Endothelial cell of umbilical vein (primary cell): ENCODE measurements at regions not wholly inside any gene's neighbourhood (a gene's known extent, or its start where the extent isn't known, plus 50 kb on each side); places are given as distances from the start of the nearest gene placed in this dataset.
"Not testable (repeated sequence)": the region's sequence is repeated elsewhere in the genome, so short reads cannot be mapped to it uniquely, and the experiment has no call there.

Experiments
- BruUV-seq: library from RNA; stranded (reverse); fragments of 400-500 nt; replicated peaks from 2 replicates; lab custom pipeline; 2021; lab: Mats Ljungman, UMichigan
- CTCF ChIA-PET: fragments of 300-600, 350-600 bp; sonication (Branson Sonifier 250); formaldehyde crosslinking; loops from one replicate; lab custom pipeline; 2021; ENCODE audit warnings: antibody characterized with exemption, inconsistent platforms; lab: Charles Lee
- POLR2A ChIA-PET: fragments of 300-600, 350-600 bp; sonication (Branson Sonifier 250); formaldehyde crosslinking; loops from one replicate; lab custom pipeline; 2021; ENCODE audit warnings: antibody characterized with exemption, inconsistent platforms; lab: Charles Lee
- DNase-seq: peaks from one replicate; pipeline ENCODE4 v3.0.0-alpha.2; 2011; ENCODE audit warnings: low read depth, low spot score
- FAIRE-seq: peaks from 2 replicates; lab custom pipeline; 2011; peaks lifted over from hg19 to GRCh38; lab: Jason Lieb, UNC
- H2AFZ ChIP-seq: 2 replicates; pipeline ENCODE4 v1.6.0; 2012; ENCODE audit warnings: low read depth, low read length, control low read depth, inconsistent platforms
- H3K27ac ChIP-seq: 2 replicates; pipeline ENCODE4 v1.5.1; 2011; ENCODE audit warnings: low read depth, mild to moderate bottlenecking, control low read depth, low read length, moderate library complexity; ENCODE audit not compliant: insufficient read depth
- H3K27me3 ChIP-seq, 2 experiments: 2 replicates each; pipeline versions ENCODE4 v1.6.0 to v1.6.1; 2011; ENCODE audit warnings: low read length in 2 of 2, mixed read lengths in 1 of 2; ENCODE audit not compliant: control insufficient read depth in 2 of 2, insufficient read depth in 2 of 2
- H3K36me3 ChIP-seq, 2 experiments: 2 replicates in 1 of 2; 3 replicates in 1 of 2; pipeline ENCODE4 v1.5.1; 2011; ENCODE audit warnings: low read length in 2 of 2, mild to moderate bottlenecking in 1 of 2, moderate library complexity in 1 of 2; ENCODE audit not compliant: control insufficient read depth in 2 of 2, insufficient read depth in 2 of 2; ENCODE audit errors: extremely low read depth in 1 of 2
- H3K4me1 ChIP-seq: 3 replicates; pipeline ENCODE4 v1.5.1; 2011; ENCODE audit warnings: mild to moderate bottlenecking, low read length; ENCODE audit not compliant: control insufficient read depth, insufficient read depth; ENCODE audit errors: extremely low read depth
- H3K4me2 ChIP-seq: 2 replicates; pipeline ENCODE4 v1.6.1; 2011; ENCODE audit warnings: low read length, control low read depth, mixed read lengths; ENCODE audit not compliant: insufficient read depth
- H3K4me3 ChIP-seq, 3 experiments: fragments of 200-600 bp in 1 of 3; sonication (generic), shearing (Covaris generic) in 1 of 3; replicated peaks in 1 of 3; 2 replicates each; pipeline ENCODE4 v1.5.1; 2011 to 2016; ENCODE audit warnings: control low read depth in 3 of 3, low read length in 3 of 3, mild to moderate bottlenecking in 2 of 3, inconsistent platforms in 1 of 3, low read depth in 1 of 3, moderate library complexity in 1 of 3; ENCODE audit not compliant: insufficient read depth in 1 of 3
- H3K79me2 ChIP-seq: 2 replicates; pipeline ENCODE4 v1.6.0; 2012; ENCODE audit warnings: low read length, inconsistent platforms; ENCODE audit not compliant: control insufficient read depth, insufficient read depth
- H3K9ac ChIP-seq: replicated peaks from 2 replicates; pipeline ENCODE3; 2011; ENCODE audit warnings: low read length, control low read depth; ENCODE audit not compliant: insufficient read depth; ENCODE audit errors: extremely low read depth
- H3K9me1 ChIP-seq: replicated peaks from 3 replicates; pipeline ENCODE4 v1.6.0; 2011; ENCODE audit warnings: mild to moderate bottlenecking, low read length; ENCODE audit not compliant: control insufficient read depth, insufficient read depth; ENCODE audit errors: extremely low read depth
- H3K9me3 ChIP-seq: replicated peaks from 2 replicates; pipeline ENCODE4 v1.5.1; 2012; ENCODE audit warnings: low read length, inconsistent platforms; ENCODE audit not compliant: control insufficient read depth, insufficient read depth
- H4K20me1 ChIP-seq: replicated peaks from 2 replicates; pipeline ENCODE3; 2011; ENCODE audit warnings: mild to moderate bottlenecking, low read length; ENCODE audit not compliant: control insufficient read depth, insufficient read depth; ENCODE audit errors: extremely low read depth
- EZH2 ChIP-seq: IDR thresholded peaks from 2 replicates; pipeline ENCODE4 v1.6.1; 2012; ENCODE audit warnings: borderline replicate concordance, low read depth, mild to moderate bottlenecking, moderate library complexity, low read length, inconsistent platforms; ENCODE audit not compliant: severe bottlenecking
- FOS ChIP-seq: IDR thresholded peaks from 2 replicates; pipeline ENCODE4 v1.6.1; 2011; ENCODE audit warnings: mild to moderate bottlenecking, low read length, moderate library complexity, borderline replicate concordance; ENCODE audit not compliant: insufficient read depth
- GATA2 ChIP-seq: IDR thresholded peaks from 2 replicates; pipeline ENCODE4 v1.7.0; 2011; ENCODE audit warnings: low read depth, mild to moderate bottlenecking, moderate library complexity, mixed read lengths, low read length; ENCODE audit not compliant: insufficient read length, insufficient read depth
- JUN ChIP-seq: IDR thresholded peaks from 2 replicates; pipeline ENCODE4 v1.6.1; 2011; ENCODE audit warnings: borderline replicate concordance, low read depth; ENCODE audit not compliant: insufficient read length, insufficient read depth
- MYC ChIP-seq: IDR thresholded peaks from one replicate; pipeline ENCODE4 v1.6.1; 2011; ENCODE audit warnings: mild to moderate bottlenecking, low read depth, low read length
- POLR2A ChIP-seq: IDR thresholded peaks from 2 replicates; pipeline ENCODE4 v1.6.1; 2012; ENCODE audit warnings: low read depth, mild to moderate bottlenecking, control low read depth, low read length
- POLR2AphosphoS5 ChIP-seq: IDR thresholded peaks from 2 replicates; pipeline ENCODE4 v1.6.1; 2012; ENCODE audit warnings: low read depth, mild to moderate bottlenecking, control low read depth, low read length, moderate library complexity; ENCODE audit not compliant: insufficient read depth
- dilution Hi-C: fragments of 300-500 bp; cut with MboI; formaldehyde crosslinking; loops from one replicate; pipeline ENCODE4 v1.15.0; 2019; ENCODE audit warnings: low sequenced_read_pairs; ENCODE audit not compliant: extremely low pct_ligation_motif_present
- intact Hi-C: fragments of 100-400 bp; cut with micrococcal nuclease; formaldehyde crosslinking; loops from one replicate; pipeline ENCODE4 v1.10.0; 2022
- TF ChIP-seq, protein P1 (sequence below): IDR thresholded peaks from 2 replicates; pipeline ENCODE4 v1.6.1; 2011; ENCODE audit not compliant: insufficient read depth, insufficient read length
- TF ChIP-seq, protein P2 (sequence below), 2 donors: IDR thresholded peaks; 1 replicate in 1 of 2; 2 replicates in 1 of 2; pipeline ENCODE4 v1.5.1; 2011; ENCODE audit warnings: low read length in 2 of 2, mild to moderate bottlenecking in 2 of 2, moderate library complexity in 2 of 2, control low read depth in 1 of 2, inconsistent platforms in 1 of 2, low read depth in 1 of 2; ENCODE audit not compliant: insufficient read depth in 1 of 2; ENCODE audit errors: extremely low read depth in 1 of 2

DNA sequence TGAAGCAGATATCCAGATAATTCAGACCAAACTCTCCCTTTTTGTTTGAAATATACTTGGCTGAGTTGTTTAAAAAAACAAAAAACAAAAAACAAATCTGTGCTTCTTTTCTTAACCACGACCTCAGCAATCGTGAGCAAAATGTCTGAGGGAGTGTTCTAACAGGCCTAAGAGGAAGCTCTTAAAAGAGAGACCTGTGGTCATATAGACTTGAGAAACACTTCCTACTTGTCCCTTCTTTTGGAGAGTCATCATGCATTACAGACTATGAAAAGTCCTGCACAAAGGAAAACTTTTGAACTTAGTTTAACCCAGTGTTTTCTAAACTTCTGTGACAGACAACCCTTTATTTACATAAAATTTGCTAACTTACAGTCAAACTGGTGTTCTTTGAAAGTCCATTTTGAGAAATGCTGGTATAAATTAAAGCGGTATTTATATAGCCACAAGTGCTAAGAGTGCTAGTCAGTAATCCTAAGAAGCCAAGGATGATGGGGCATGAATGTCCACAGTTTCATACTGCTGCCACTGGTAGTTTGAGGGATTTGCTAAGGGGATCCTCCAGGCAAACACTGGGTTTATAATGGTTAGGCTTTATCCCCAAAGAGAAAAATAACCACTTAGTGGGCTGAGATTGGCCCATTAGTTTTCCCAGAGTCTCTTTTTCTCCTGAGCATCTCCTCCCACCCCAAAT, 199.8 kb downstream of the LRRC70 start:
- H3K9me1 ChIP-seq: no peaks in the 10 kb centered on the region
- no peaks in the 10 kb centered on the region for H3K79me2 ChIP-seq
- dilution Hi-C loops (no loop called here), intact Hi-C loops (loop anchor here (1.0 kb wide), 2 partner anchors 318 to 335 kb away; no protein-coding TSS in a partner anchor)
- H4K20me1 ChIP-seq: no peaks in the 10 kb centered on the region
- no TSS peak for BruUV-seq
- TF ChIP-seq JUN: no peak
- no peak for TF ChIP-seq POLR2AphosphoS5
- TF ChIP-seq, protein P1, sequence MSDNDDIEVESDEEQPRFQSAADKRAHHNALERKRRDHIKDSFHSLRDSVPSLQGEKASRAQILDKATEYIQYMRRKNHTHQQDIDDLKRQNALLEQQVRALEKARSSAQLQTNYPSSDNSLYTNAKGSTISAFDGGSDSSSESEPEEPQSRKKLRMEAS: no peak
- TF ChIP-seq, protein P2, sequence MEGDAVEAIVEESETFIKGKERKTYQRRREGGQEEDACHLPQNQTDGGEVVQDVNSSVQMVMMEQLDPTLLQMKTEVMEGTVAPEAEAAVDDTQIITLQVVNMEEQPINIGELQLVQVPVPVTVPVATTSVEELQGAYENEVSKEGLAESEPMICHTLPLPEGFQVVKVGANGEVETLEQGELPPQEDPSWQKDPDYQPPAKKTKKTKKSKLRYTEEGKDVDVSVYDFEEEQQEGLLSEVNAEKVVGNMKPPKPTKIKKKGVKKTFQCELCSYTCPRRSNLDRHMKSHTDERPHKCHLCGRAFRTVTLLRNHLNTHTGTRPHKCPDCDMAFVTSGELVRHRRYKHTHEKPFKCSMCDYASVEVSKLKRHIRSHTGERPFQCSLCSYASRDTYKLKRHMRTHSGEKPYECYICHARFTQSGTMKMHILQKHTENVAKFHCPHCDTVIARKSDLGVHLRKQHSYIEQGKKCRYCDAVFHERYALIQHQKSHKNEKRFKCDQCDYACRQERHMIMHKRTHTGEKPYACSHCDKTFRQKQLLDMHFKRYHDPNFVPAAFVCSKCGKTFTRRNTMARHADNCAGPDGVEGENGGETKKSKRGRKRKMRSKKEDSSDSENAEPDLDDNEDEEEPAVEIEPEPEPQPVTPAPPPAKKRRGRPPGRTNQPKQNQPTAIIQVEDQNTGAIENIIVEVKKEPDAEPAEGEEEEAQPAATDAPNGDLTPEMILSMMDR (IDR thresholded peaks at IDR 0.05; ENCODE audit: extremely low read depth in 1 of 2, insufficient read depth in 1 of 2, low read depth in 1 of 2, low read length in 2 of 2): no peak
- TF ChIP-seq MYC: no peak
- TF ChIP-seq FOS: no peak
- TF ChIP-seq GATA2: no peak
- no peak for TF ChIP-seq EZH2
- no peak for TF ChIP-seq POLR2A
- H3K27ac ChIP-seq: no peak overlapping the region
- no peak overlapping the region for H3K9ac ChIP-seq
- H3K4me2 ChIP-seq: no peak overlapping the region
- no peak overlapping the region for H2AFZ ChIP-seq
- FAIRE-seq (peak; percentile 8), DNase-seq (no peak)
- ChIA-PET CTCF (interaction anchor here (0.6 to 5.6 kb wide), 25 partner anchors 10 to 554 kb away, joined by 3 to 132 read pairs (median 4); partner anchors contain the start of genes DIMT1 and IPO11), POLR2A (no interaction called here)
- H3K36me3 ChIP-seq: no peaks in the 10 kb centered on the region
- no peaks in the 10 kb centered on the region for H3K4me1 ChIP-seq
- H3K9me3 ChIP-seq: no peaks in the 10 kb centered on the region
- H3K27me3 ChIP-seq: no peaks in the 10 kb centered on the region
- no peak overlapping the region for H3K4me3 ChIP-seq

DNA sequence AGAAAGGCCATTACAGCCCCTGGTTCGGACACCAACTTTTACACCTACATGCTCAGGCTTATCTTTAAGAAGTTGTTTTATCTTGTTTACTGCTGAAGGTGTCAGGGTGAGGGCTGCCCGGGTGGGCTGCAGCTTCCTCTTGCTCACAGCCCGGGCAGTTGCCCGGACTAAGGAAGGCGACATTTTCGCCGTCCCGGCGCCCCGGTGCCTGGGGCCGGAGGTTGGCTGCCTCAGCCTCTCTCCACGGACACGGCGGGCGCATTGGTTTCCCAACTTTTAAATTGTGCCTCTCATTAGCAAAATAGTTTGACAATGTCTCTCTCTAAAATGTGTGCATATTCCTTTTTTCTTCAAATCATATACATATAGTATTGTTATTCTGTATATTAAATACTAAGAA, 198.5 kb downstream of the LRRC70 start:
- H3K79me2 ChIP-seq, FAIRE-seq, dilution Hi-C loops, H3K4me2 ChIP-seq, H3K9me1 ChIP-seq, POLR2A ChIA-PET, H3K4me3 ChIP-seq, H2AFZ ChIP-seq, BruUV-seq, DNase-seq, H3K27me3 ChIP-seq, H4K20me1 ChIP-seq, intact Hi-C loops, H3K4me1 ChIP-seq, H3K36me3 ChIP-seq, H3K9me3 ChIP-seq, H3K9ac ChIP-seq, H3K27ac ChIP-seq: not testable (repeated sequence)
- CTCF ChIA-PET: interaction anchor here (1.6 to 5.6 kb wide), 4 partner anchors 11 to 335 kb away, joined by 4 to 132 read pairs (median 38); no protein-coding TSS in a partner anchor
